Loucy (cell line): ENCODE measurements at regions not wholly inside any gene's neighbourhood (a gene's known extent, or its start where the extent isn't known, plus 50 kb on each side); places are given as distances from the start of the nearest gene placed in this dataset.

Source experiments
- H2AFZ ChIP-seq: fragments of 200-600 bp; sonication (generic); 2 replicates; pipeline ENCODE4 v1.6.0; 2016; ENCODE audit warnings: antibody characterized with exemption, mild to moderate bottlenecking, low read length, moderate library complexity
- H3F3A ChIP-seq: fragments of 200-600 bp; 2 replicates; pipeline ENCODE4 v1.6.0; 2016; ENCODE audit warnings: antibody characterized with exemption, low read depth, mild to moderate bottlenecking
- H3K27me3 ChIP-seq: fragments of 200-600 bp; sonication (generic); 2 replicates; pipeline ENCODE4 v1.6.1; 2014; ENCODE audit warnings: low read length, mild to moderate bottlenecking; ENCODE audit not compliant: insufficient read depth, poor library complexity, severe bottlenecking
- H3K36me3 ChIP-seq: fragments of 200-600 bp; sonication (generic); 2 replicates; pipeline ENCODE4 v1.6.1; 2016; ENCODE audit warnings: low read length; ENCODE audit not compliant: insufficient read depth
- H3K4me1 ChIP-seq: fragments of 200-600 bp; sonication (generic); 2 replicates; pipeline ENCODE4 v1.5.1; 2014; ENCODE audit warnings: low read length, mild to moderate bottlenecking; ENCODE audit not compliant: insufficient read depth, poor library complexity, severe bottlenecking
- H3K4me2 ChIP-seq: fragments of 200-600 bp; sonication (generic); 2 replicates; pipeline ENCODE4 v1.6.0; 2014; ENCODE audit warnings: antibody characterized with exemption, low read length, low read depth, mild to moderate bottlenecking; ENCODE audit not compliant: poor library complexity, severe bottlenecking
- H3K4me3 ChIP-seq: fragments of 200-600 bp; sonication (generic); 2 replicates; pipeline ENCODE4 v1.5.1; 2014; ENCODE audit warnings: low read length, mild to moderate bottlenecking, mixed read lengths; ENCODE audit not compliant: poor library complexity, severe bottlenecking
- H3K79me2 ChIP-seq: fragments of 200-600 bp; sonication (generic); 2 replicates; pipeline ENCODE4 v1.6.1; 2014; ENCODE audit warnings: low read length; ENCODE audit not compliant: insufficient read depth
- H3K9ac ChIP-seq: fragments of 200-600 bp; sonication (generic); 2 replicates; pipeline ENCODE4 v1.6.0; 2014; ENCODE audit warnings: mild to moderate bottlenecking, low read depth, low read length, moderate library complexity; ENCODE audit not compliant: poor library complexity, severe bottlenecking
- H3K9me2 ChIP-seq: fragments of 200-600 bp; sonication (generic); replicated peaks from 2 replicates; pipeline ENCODE4 v1.6.1; 2016; ENCODE audit warnings: low read depth, low read length, mixed read lengths
- H3K9me3 ChIP-seq: fragments of 200-600 bp; sonication (generic); 2 replicates; pipeline ENCODE4 v1.6.1; 2014; ENCODE audit warnings: mild to moderate bottlenecking, antibody characterized with exemption, low read length, low read depth; ENCODE audit not compliant: insufficient read depth
- H4K20me1 ChIP-seq: fragments of 200-600 bp; sonication (generic); 2 replicates; pipeline ENCODE4 v1.6.0; 2014; ENCODE audit warnings: antibody characterized with exemption, low read length, mild to moderate bottlenecking; ENCODE audit not compliant: insufficient read depth, poor library complexity, severe bottlenecking
- EZH2phosphoT487 ChIP-seq: fragments of 200-600 bp; IDR thresholded peaks from 2 replicates; pipeline ENCODE4 v1.6.1; 2018; ENCODE audit warnings: antibody characterized with exemption, mild to moderate bottlenecking, moderate library complexity, borderline replicate concordance
- TF ChIP-seq, protein P1 (sequence below): fragments of 200-600 bp; sonication (generic); conservative IDR thresholded peaks from 2 replicates; pipeline ENCODE4 v1.5.1; 2014; ENCODE audit warnings: mild to moderate bottlenecking, antibody characterized with exemption, low read length

DNA sequence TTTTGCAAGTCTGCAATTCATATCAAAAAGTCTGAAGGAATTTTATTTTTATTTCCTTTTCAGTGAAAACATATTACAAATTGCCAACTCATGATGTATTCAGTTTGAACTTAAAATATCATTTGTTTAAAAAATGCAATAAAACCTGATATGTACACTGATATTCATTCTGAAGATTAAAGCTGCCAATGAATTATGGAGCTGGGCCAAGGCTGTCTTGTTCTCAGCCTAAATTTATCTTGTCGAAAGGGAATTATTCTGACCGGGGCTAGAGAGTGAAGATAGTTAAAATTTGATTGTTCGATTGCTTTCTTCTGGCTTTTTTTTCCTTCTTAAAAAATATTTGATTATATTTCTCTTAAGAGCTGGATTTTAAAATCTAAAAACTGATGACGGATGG, 54.0 kb upstream of the RBFOX1 start:
- H3K9me2 ChIP-seq = no peaks in the 10 kb centered on the region
- no peaks in the 10 kb centered on the region for H4K20me1 ChIP-seq
- H3K27me3 ChIP-seq = no peaks in the 10 kb centered on the region
- TF ChIP-seq, protein P1, sequence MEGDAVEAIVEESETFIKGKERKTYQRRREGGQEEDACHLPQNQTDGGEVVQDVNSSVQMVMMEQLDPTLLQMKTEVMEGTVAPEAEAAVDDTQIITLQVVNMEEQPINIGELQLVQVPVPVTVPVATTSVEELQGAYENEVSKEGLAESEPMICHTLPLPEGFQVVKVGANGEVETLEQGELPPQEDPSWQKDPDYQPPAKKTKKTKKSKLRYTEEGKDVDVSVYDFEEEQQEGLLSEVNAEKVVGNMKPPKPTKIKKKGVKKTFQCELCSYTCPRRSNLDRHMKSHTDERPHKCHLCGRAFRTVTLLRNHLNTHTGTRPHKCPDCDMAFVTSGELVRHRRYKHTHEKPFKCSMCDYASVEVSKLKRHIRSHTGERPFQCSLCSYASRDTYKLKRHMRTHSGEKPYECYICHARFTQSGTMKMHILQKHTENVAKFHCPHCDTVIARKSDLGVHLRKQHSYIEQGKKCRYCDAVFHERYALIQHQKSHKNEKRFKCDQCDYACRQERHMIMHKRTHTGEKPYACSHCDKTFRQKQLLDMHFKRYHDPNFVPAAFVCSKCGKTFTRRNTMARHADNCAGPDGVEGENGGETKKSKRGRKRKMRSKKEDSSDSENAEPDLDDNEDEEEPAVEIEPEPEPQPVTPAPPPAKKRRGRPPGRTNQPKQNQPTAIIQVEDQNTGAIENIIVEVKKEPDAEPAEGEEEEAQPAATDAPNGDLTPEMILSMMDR = no peak
- no peak for TF ChIP-seq EZH2phosphoT487
- H3F3A ChIP-seq = no peaks in the 10 kb centered on the region
- H3K9me3 ChIP-seq = no peaks in the 10 kb centered on the region
- no peak overlapping the region for H3K4me2 ChIP-seq
- no peak overlapping the region for H3K4me3 ChIP-seq
- no peak overlapping the region for H2AFZ ChIP-seq
- H3K36me3 ChIP-seq = no peaks in the 10 kb centered on the region
- no peak overlapping the region for H3K9ac ChIP-seq
- H3K79me2 ChIP-seq = no peaks in the 10 kb centered on the region
- H3K4me1 ChIP-seq = no peaks in the 10 kb centered on the region

DNA sequence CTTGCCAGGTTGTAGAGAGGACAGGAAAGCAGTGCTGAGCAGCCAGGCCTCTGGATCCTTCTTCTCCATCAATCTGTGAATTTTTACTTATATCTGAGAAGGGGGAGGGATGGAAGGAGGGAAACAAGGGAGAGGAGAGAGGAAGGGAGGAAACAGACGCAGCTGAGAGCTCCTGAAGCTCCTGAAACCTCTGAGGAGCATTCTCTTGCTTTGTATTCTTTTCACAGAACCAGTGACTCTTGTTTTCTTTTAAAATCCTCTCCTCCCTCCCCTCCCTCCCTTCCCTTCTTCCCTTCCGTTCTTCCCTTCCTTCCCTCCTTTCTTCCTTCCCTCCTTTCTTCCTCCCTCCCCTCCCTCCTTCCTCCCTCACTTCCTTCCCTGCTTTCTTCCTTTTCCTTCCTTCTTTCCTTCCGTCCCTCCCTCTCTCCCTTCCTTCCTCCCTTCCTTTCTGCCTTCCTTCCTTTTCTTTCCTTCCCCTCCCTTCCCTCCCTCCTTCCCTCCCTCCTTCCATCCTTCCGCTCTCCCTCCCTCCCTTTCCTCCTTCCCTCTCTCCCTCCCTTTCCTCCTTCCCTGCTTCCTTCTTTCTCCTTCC, 60.0 kb upstream of the RBFOX1 start:
- Histone ChIP-seq H3K9me3 (no peaks in the 10 kb centered on the region), H3K4me3 (no peak overlapping the region), H3K36me3 (no peaks in the 10 kb centered on the region), H3K4me2 (no peak overlapping the region), H3K9me2 (no peaks in the 10 kb centered on the region), H4K20me1 (no peaks in the 10 kb centered on the region), H2AFZ (no peak overlapping the region), H3K79me2 (no peaks in the 10 kb centered on the region), H3F3A (no peaks in the 10 kb centered on the region), H3K27me3 (no peaks in the 10 kb centered on the region), H3K4me1 (no peaks in the 10 kb centered on the region), H3K9ac (no peak overlapping the region)
- TF ChIP-seq, protein P1 = no peak
- no peak for TF ChIP-seq EZH2phosphoT487

DNA sequence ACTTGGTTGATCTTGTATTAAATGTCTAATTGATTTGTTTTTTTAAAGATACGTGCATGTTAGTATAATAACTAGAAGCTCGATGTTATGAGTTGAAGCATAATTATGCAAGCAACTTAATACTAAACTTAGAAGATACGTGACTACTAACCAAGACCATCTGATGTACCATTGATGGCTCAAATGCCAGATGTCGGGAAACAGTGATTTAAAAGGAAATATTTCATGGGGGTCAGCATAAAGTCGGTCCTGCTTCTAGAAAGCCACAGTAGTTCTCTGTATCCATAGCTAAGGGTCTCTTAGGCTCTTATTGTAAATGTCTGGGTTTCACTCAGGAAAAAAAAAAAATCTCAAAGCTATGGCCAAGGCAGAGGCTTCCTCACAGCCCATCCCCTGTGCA, 61.2 kb upstream of the RBFOX1 start:
- Histone ChIP-seq H4K20me1 (no peaks in the 10 kb centered on the region), H3K4me1 (no peaks in the 10 kb centered on the region)
- no peak for TF ChIP-seq EZH2phosphoT487

DNA sequence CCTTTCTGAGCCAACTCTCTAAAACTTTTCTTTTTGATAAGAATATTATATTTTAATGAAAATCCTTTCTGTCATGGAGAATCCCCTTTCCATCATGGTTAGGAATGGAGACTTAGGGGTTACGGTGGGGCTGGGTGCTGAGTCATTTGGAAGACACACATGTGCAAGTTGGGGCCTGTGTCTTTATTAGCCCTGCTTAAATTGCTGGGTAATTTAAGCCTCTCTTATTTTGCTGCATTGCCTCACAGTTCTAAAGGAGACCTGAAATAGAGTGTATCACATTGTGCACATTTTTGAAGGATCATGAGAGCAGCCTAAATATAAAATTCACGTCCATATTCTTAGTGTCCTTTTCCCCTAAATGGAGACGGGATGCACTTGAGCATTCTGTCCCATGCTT, 61.8 kb upstream of the RBFOX1 start:
- H3K27me3 ChIP-seq = no peaks in the 10 kb centered on the region
- no peaks in the 10 kb centered on the region for H4K20me1 ChIP-seq
- H3K9me2 ChIP-seq = no peaks in the 10 kb centered on the region
- no peaks in the 10 kb centered on the region for H3K9me3 ChIP-seq
- no peaks in the 10 kb centered on the region for H3F3A ChIP-seq
- no peak overlapping the region for H3K4me3 ChIP-seq
- no peaks in the 10 kb centered on the region for H3K4me1 ChIP-seq
- no peaks in the 10 kb centered on the region for H3K36me3 ChIP-seq
- H3K9ac ChIP-seq = no peak overlapping the region
- no peaks in the 10 kb centered on the region for H3K79me2 ChIP-seq
- H2AFZ ChIP-seq = no peak overlapping the region
- no peak overlapping the region for H3K4me2 ChIP-seq
- no peak for TF ChIP-seq EZH2phosphoT487
- TF ChIP-seq, protein P1 = no peak

More for the DNA sequence above, 61.2 kb upstream of the RBFOX1 start:
- Histone ChIP-seq H2AFZ (no peak overlapping the region), H3K9ac (no peak overlapping the region), H3K4me2 (no peak overlapping the region), H3K27me3 (no peaks in the 10 kb centered on the region), H3K4me3 (no peak overlapping the region), H3K79me2 (no peaks in the 10 kb centered on the region), H3F3A (no peaks in the 10 kb centered on the region), H3K9me2 (no peaks in the 10 kb centered on the region), H3K9me3 (no peaks in the 10 kb centered on the region), H3K36me3 (no peaks in the 10 kb centered on the region)
